ENCODE measurements at regions not wholly inside any gene's neighbourhood (a gene's known extent, or its start where the extent isn't known, plus 50 kb on each side); places are given as distances from the start of the nearest gene placed in this dataset.

DNA sequence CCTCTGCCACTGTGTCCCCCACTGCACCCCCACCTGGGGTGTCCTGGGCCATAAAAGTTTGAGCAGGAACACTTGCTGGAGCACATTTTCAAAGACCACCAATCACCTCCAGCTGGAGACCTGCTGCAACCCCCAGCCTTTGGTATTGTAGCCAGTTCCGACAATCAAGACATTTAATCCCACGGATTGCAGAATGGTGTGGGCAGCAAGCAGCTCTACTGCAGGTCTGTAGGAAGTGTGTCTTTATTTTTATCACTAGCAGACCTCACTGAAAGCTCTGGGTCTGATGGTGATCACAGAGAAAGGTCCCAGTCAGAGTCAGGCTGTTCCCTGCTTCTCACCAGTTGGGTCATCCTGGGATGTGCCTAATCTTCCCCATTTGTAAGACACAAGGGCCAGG lies 167.1 kb upstream of the ECI2 start:
- no peak for TF ChIP-seq CTCF (IDR thresholded peaks at IDR 0.05; ENCODE audit: low read depth, low read length)
- H3K4me3 ChIP-seq (ENCODE audit: low read depth, low read length) = no peak overlapping the region
- in situ Hi-C loops (cut with HindIII; ENCODE audit: low sequenced_read_pairs) = no loop called here
- no peak for DNase-seq (ENCODE audit: low read depth, low spot score)

GRCh38 chr6:4301871-4302270 lies 166.5 kb upstream of the ECI2 start:
- in situ Hi-C loops (cut with HindIII; ENCODE audit: low sequenced_read_pairs) = no loop called here
- H3K4me3 ChIP-seq (ENCODE audit: low read depth, low read length) = no peak overlapping the region
- DNase-seq (ENCODE audit: low read depth, low spot score) = no peak
- TF ChIP-seq CTCF (IDR thresholded peaks at IDR 0.05; ENCODE audit: low read depth, low read length) = no peak

GRCh38 chr6:4300917-4301316 lies 165.5 kb upstream of the ECI2 start:
- no peak for TF ChIP-seq CTCF (IDR thresholded peaks at IDR 0.05; ENCODE audit: low read depth, low read length)

DNA sequence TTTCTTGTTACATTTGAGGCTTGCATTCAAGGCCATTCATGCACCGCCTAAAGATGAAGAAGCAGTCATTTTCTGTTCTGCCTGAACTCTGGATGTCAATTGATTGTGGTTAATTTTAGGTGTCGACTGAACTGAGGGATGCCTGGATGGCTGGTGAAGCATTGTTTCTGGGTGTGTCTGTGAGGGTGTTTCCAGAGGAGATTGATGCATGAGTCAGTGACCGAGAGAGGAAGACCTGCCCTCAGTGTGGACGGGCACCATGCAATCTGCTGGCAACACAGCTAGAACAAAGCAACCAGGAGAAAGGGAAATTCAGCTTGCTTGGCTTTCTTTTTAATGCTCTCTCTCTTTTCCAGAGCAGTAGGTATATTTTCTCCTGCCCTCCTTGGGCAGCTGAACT lies 164.1 kb upstream of the ECI2 start:
- no peak overlapping the region for H3K4me3 ChIP-seq (ENCODE audit: low read depth, low read length)
- in situ Hi-C loops (cut with HindIII; ENCODE audit: low sequenced_read_pairs) = no loop called here
- DNase-seq (ENCODE audit: low read depth, low spot score) = no peak
- TF ChIP-seq CTCF (IDR thresholded peaks at IDR 0.05; ENCODE audit: low read depth, low read length) = no peak

More at GRCh38 chr6:4300917-4301316, 165.5 kb upstream of the ECI2 start:
- DNase-seq (ENCODE audit: low read depth, low spot score) = no peak
- no peak overlapping the region for H3K4me3 ChIP-seq (ENCODE audit: low read depth, low read length)
- in situ Hi-C loops (cut with HindIII; ENCODE audit: low sequenced_read_pairs) = no loop called here

DNA sequence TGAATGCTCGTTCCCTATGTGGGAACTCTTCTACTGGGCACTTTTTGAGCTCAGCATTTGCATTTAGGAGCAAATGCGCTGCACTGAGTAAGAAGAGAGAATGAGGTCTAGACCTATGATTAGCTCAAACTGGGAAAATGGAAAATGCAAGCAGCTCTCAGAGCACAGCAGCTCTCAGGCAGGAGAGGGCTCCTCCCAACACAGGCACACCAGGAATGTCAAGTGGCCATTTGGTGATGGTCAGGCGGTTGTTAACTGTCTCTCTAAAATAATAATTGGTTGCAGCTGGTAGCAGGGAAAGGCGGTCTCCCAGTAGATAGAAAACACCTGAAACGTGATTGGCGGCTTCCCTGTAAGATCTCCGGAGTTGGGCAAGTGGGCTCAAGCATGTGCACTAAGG lies 162.0 kb upstream of the ECI2 start:
- in situ Hi-C loops (cut with HindIII; ENCODE audit: low sequenced_read_pairs) = no loop called here
- DNase-seq (ENCODE audit: low read depth, low spot score) = no peak
- no peak overlapping the region for H3K4me3 ChIP-seq (ENCODE audit: low read depth, low read length)
- TF ChIP-seq CTCF (IDR thresholded peaks at IDR 0.05; ENCODE audit: low read depth, low read length) = no peak

GRCh38 chr6:4296552-4296951 lies 161.2 kb upstream of the ECI2 start:
- no peak for TF ChIP-seq CTCF (IDR thresholded peaks at IDR 0.05; ENCODE audit: low read depth, low read length)
- H3K4me3 ChIP-seq (ENCODE audit: low read depth, low read length) = no peak overlapping the region
- no peak for DNase-seq (ENCODE audit: low read depth, low spot score)
- in situ Hi-C loops (cut with HindIII; ENCODE audit: low sequenced_read_pairs) = no loop called here

DNA sequence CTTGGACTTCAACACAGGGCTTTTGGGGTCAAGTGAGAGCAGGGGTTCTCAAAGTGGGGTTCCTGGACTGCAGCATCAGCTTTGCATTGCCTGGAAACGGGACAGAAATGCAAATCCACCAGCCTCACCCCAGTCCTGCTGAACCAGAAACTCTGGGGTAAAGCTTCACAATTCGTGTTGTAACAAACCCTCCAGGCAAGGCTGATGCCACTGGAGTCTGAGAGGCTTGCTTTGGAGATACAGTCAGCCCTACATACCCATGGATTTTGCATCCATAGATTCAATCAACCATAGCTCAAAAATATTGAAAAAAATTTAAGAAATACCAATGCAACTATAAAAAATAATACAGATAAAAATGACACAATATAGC lies 160.4 kb upstream of the ECI2 start:
- in situ Hi-C loops (cut with HindIII; ENCODE audit: low sequenced_read_pairs) = no loop called here
- no peak for TF ChIP-seq CTCF (IDR thresholded peaks at IDR 0.05; ENCODE audit: low read depth, low read length)
- DNase-seq (ENCODE audit: low read depth, low spot score) = no peak
- H3K4me3 ChIP-seq (ENCODE audit: low read depth, low read length) = no peak overlapping the region
